HuH-7 (cell line): ENCODE measurements at regions not wholly inside any gene's neighbourhood (a gene's known extent, or its start where the extent isn't known, plus 50 kb on each side); places are given as distances from the start of the nearest gene placed in this dataset.
"Not testable (repeated sequence)": the region's sequence is repeated elsewhere in the genome, so short reads cannot be mapped to it uniquely, and the experiment has no call there.

Experiments used
- DNase-seq: peaks from one replicate; pipeline ENCODE4 v3.0.0; 2011; ENCODE audit warnings: low spot score

DNA sequence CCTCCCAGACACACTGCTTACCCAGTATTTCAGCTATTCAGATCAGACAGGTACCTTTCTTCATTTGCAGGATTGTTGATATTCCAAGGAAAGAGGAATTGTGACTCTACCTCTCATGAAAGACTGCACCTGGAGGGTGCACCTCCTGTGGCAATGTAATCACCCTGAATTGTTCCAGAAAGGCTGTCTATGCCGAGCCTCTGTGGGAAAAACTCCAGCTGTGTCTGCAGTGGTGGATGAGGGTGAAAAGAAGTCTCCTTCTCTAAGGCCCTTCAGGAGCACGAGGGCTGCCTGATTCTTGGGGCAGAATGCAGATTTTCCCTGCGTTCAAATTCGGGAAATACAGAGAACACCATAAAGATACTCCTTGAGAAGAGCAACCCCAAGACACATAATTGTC is 108.2 kb upstream of the ADAMTS3 start:
- no peak for DNase-seq

DNA sequence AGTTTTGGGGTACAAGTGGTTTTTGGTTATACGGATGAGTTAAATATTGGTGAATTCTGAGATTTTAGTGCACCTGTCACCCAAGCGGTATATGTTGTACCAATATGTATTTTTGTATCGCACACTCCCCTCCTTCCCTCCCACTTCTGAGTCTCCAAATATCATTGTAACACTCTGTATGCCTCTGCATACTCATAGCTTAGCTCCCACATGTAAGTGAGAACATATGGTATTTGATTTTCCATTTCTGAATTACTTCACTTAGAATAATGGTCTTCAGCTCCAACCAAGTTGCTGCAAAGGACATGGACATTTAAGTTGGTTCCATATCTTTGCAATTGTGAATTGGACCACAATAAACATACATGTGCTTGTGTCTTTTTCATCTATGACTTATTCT is 103.0 kb upstream of the ADAMTS3 start:
- DNase-seq = no peak

DNA sequence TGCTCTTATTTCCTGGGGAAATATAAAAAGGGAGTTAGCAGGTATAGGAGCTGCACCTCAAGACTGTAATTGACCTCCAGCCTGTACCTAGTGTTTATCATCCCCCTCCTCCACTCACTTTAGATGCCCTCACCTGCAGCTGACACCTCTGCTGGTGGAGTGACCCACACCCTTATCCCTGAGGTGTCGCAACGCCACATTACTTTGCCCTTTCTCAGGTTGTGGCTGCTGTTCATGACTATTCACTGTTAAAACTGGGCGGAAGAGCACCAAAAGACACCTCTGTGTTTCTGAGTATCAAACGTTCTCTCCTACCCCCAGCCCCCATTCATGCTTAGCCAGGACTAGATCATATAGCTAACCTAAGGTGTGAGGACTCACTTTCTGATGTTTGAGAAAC is 101.5 kb upstream of the ADAMTS3 start:
- no peak for DNase-seq

DNA sequence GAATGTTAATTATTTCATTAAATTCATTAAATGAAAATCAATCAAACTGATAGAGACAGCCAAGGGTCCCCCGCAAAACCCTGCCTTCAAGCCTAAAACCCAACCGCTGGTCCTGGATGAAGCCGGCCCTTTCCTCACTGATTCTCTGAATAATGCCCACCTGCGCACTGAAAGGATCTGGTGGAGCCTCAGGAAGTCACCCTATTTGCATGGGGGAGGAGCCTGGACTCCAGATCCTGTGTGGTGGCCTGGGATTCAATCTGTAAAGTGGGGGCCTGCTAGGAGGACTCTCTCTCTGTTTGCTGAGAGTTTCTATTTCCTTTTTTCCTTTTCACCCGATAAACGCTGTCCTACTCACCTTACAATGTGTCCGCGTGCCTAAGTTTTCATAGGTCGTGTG is 97.9 kb upstream of the ADAMTS3 start:
- DNase-seq = no peak

- no peak for DNase-seq
Measured at GRCh38 chr4:72665171-72665968, 96.3 kb upstream of the ADAMTS3 start.

DNA sequence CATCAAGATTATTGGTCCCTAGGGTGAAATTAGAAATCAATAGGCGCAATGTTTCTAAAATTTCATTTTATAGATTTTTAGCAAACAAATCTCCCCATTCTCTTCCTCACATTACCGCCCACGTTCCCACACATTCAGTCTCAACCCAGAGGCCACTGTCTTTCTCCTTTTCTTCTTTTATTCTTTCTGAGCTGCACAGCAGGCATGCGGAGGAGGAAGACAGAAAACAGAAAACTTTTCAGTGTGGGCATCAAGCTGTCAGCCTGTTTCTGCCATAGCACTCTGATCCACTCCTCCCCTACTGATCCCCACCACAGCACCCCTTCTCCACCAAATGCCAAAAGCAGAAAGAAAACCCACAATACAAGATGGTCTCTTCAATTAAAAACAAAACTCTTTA is 94.8 kb upstream of the ADAMTS3 start:
- no peak for DNase-seq

- no peak for DNase-seq
Measured at GRCh38 chr4:72661830-72662229, 92.8 kb upstream of the ADAMTS3 start.

DNA sequence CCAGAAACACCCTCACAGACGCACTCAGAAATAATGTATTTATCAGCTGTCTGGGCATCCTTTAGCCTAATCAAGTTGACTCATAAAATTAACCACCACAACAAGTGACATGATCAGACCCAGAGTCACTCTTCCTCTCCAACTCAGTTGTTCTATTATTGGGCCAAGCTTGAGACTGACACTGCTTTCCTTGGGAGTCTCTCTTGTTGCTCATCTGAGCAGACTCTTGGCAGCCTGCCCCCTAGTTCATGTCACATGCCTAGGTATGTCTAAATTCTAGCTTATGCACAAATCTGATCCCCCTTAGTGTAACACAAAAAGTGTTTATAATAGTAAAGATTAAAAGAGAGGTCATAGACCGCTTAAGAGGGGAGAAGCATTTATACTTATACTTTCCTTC is 72.6 kb upstream of the ADAMTS3 start:
- DNase-seq = no peak

GRCh38 chr4:72636866-72637265 is 67.8 kb upstream of the ADAMTS3 start:
- not testable (repeated sequence) for DNase-seq

GRCh38 chr4:72635931-72636330 is 66.9 kb upstream of the ADAMTS3 start:
- not testable (repeated sequence) for DNase-seq

DNA sequence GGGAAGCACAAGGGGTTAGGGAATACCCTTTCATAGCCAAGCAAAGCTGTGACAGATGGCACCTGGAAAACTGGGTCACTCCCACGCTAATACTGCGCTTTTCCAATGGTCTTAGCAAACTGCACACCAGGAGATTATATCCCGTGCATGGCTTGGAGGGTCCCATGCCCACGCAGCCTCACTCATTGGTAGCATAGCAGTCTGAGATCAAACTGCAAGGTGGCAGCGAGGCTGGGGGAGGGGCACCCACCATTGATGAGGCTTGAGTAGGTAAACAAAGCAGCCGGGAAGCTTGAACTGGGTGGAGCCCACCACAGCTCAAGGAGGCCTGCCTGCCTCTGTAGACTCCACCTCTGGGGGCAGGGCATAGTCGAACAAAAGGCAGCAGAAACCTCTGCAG is 63.2 kb upstream of the ADAMTS3 start:
- not testable (repeated sequence) for DNase-seq

DNA sequence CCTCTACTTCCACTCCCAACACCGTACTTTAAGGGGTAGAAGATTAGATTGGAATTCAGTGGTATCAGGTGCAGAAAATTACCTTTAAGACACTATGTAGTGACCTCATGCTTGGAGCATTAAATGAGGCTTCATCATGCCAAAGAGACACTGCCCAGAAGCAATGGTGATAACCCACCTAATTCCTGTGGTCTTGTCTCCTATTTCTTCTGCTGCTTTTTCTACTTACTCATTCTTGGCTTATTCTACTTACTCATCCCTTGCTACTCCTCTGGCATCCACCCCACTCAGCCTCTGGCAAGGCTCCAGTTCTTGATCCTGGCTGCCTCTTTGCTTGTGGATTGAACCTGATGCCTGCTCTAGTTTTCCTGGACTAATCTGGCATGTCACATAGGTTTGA is 62.3 kb upstream of the ADAMTS3 start:
- DNase-seq = no peak

DNA sequence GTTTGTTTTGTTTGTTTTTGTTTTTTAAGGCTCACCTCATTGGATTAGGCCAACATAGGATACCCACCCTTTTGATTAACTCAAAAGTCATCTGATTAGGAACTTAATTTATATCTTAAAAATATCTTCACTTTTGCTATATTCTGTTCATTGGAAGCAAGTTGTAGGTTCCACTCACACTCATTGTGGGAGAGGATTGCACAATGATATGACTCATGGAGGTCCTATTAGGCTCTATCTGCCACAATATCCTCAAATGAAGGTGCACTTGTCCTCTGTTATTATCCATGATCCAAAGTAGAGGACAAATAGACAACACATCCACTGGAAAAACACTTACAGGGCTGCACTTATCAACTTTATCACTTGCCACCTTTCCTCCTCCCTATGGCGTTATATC is 60.5 kb upstream of the ADAMTS3 start:
- DNase-seq = no peak

DNA sequence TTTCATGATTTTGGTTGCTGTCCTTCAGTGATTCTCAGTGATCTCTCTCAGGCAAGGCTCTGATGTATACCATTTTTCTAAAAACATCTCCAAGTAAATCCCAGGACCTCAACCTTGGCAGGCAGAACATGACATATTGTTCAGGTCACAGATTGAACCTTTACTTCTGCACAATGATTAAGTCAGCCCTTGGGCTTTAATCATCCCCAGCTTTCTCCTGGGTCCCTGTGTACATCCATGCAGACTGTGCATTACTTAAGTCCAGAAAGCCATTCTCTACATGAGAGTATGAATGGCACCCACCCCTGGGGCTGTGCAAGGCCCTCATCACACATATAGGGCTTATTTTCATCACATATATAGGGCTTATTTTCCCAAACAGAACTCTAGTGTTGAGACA is 58.7 kb upstream of the ADAMTS3 start:
- DNase-seq = no peak
